Testis (tissue), 2 donors: ENCODE measurements at regions not wholly inside any gene's neighbourhood (a gene's known extent, or its start where the extent isn't known, plus 50 kb on each side); places are given as distances from the start of the nearest gene placed in this dataset.

Source experiments
- DNase-seq: peaks from one replicate; pipeline ENCODE4 v3.0.0-alpha.2; 2019
- H3K27ac ChIP-seq, 2 donors: fragments of 200-600 bp; sonication (generic); one replicate each; pipeline ENCODE4 v1.5.1; 2019
- H3K27me3 ChIP-seq: fragments of 200-600 bp; sonication (generic); one replicate; pipeline ENCODE4 v1.5.1; 2019
- H3K36me3 ChIP-seq: fragments of 200-600 bp; sonication (generic); one replicate; pipeline ENCODE4 v1.5.1; 2017; ENCODE audit warnings: low read depth; ENCODE audit errors: missing control alignments
- H3K4me1 ChIP-seq: fragments of 200-600 bp; sonication (generic); one replicate; pipeline ENCODE4 v1.5.1; 2019
- H3K4me3 ChIP-seq, 2 donors: fragments of 200-600 bp; sonication (generic); one replicate each; pipeline ENCODE4 v1.5.1; 2017 to 2019
- H3K9me3 ChIP-seq: fragments of 200-600 bp; sonication (generic); one replicate; pipeline ENCODE4 v1.5.1; 2017
- POLR2A ChIP-seq: fragments of 450-650 bp; IDR thresholded peaks from one replicate; pipeline ENCODE4 v1.6.1; 2017; ENCODE audit warnings: antibody characterized with exemption, mild to moderate bottlenecking, moderate library complexity
- WGBS, 2 donors: methylation state at CpG; one replicate each; pipeline ENCODE4 v1.1.5; 2018; 5-methylcytosine and 5-hydroxymethylcytosine counted together
- intact Hi-C: fragments of 100-400 bp; cut with DNase I; formaldehyde crosslinking; loops from one replicate; pipeline ENCODE4 v1.15.1; 2023; ENCODE audit warnings: low total_unique reads
- TF ChIP-seq, protein P1 (sequence below), 3 experiments: fragments of 450-650 bp in 2 of 3; fragments of 200-600 bp in 1 of 3; sonication (generic) in 1 of 3; IDR thresholded peaks; one replicate each; pipeline ENCODE4 v1.5.1; 2016 to 2019; ENCODE audit warnings: antibody characterized with exemption in 3 of 3, mild to moderate bottlenecking in 2 of 3, moderate library complexity in 1 of 3

DNA sequence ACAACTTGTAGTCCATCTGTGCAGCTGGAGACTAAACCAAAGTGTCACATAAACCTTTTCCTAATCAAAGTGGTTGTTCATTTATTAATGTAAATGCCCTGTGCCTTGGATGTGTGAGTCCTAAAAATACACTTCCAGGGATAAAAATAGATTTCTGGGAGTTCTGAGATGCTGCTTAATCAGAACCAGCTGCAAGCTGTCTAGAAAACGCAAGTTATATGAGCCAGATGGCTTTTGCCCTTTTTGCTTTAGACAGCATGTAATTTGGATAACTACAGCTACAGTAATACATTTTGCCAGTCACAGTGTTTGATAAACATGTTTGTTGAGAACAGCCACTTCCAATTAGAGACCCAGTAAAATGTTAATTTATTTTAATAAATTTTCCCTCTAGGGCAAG lies 185.1 kb upstream of the PRPS1L1 start:
- intact Hi-C loops, result no loop called here
- H3K36me3 ChIP-seq, result no peaks in the 10 kb centered on the region
- TF ChIP-seq, protein P1, sequence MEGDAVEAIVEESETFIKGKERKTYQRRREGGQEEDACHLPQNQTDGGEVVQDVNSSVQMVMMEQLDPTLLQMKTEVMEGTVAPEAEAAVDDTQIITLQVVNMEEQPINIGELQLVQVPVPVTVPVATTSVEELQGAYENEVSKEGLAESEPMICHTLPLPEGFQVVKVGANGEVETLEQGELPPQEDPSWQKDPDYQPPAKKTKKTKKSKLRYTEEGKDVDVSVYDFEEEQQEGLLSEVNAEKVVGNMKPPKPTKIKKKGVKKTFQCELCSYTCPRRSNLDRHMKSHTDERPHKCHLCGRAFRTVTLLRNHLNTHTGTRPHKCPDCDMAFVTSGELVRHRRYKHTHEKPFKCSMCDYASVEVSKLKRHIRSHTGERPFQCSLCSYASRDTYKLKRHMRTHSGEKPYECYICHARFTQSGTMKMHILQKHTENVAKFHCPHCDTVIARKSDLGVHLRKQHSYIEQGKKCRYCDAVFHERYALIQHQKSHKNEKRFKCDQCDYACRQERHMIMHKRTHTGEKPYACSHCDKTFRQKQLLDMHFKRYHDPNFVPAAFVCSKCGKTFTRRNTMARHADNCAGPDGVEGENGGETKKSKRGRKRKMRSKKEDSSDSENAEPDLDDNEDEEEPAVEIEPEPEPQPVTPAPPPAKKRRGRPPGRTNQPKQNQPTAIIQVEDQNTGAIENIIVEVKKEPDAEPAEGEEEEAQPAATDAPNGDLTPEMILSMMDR (IDR thresholded peaks at IDR 0.05), result no peak
- TF ChIP-seq POLR2A, result no peak
- WGBS, 2 donors, result 31 to 33% methylated on average over 1 of the region's 1 CpG
- H3K4me1 ChIP-seq, result no peaks in the 10 kb centered on the region
- H3K9me3 ChIP-seq, result no peaks in the 10 kb centered on the region
- no peak overlapping the region for H3K4me3 ChIP-seq
- H3K27me3 ChIP-seq, result no peaks in the 10 kb centered on the region
- DNase-seq, result no peak
- H3K27ac ChIP-seq, result no peak overlapping the region

DNA sequence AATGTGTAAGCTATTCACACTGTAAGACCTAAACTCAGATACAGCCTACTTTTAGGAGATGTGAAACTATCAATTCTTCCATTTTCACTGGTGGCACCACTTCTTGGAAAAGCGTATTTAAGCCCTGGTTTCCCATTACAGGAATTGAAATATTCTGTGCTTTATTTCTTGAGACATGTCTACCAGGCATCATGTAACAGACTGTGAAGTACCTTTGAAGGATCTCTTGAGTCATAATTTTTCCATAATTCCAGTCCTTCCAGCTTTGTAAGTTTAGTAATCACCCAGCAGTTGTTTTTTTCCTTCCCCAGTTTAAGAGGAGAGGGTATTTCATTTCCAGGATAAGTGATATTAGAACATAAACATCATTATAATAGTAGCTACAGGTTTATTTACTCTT lies 186.0 kb upstream of the PRPS1L1 start:
- Histone ChIP-seq H3K4me3 (no peak overlapping the region), H3K4me1 (no peaks in the 10 kb centered on the region), H3K27me3 (no peaks in the 10 kb centered on the region), H3K36me3 (no peaks in the 10 kb centered on the region), H3K9me3 (no peaks in the 10 kb centered on the region), H3K27ac (no peak overlapping the region)
- 82 to 84% methylated on average over 1 of the region's 1 CpG for WGBS, 2 donors
- intact Hi-C loops, result no loop called here
- TF ChIP-seq, protein P1 (IDR thresholded peaks at IDR 0.05), result no peak
- no peak for TF ChIP-seq POLR2A
- DNase-seq, result no peak

DNA sequence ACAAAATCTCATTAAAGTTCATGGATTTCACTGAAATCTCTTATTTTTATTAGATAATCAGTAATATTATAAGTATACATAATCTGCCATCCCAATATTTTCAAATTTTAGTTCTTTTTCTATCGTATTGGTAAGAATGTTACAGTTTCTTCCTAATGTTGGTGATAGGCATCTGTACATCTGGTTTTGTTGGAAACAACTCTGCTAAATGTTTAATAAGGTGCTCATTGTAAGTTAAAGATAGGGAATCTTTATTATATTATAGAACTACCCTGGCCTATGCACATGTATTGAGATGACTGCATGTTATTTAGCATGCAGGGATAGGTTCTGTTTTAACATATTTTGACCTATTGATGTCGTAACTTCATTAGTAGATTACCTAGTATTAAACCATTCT lies 188.6 kb upstream of the PRPS1L1 start:
- Histone ChIP-seq H3K27ac (no peak overlapping the region), H3K4me3 (no peak overlapping the region), H3K4me1 (no peaks in the 10 kb centered on the region), H3K27me3 (no peaks in the 10 kb centered on the region), H3K9me3 (no peaks in the 10 kb centered on the region), H3K36me3 (no peaks in the 10 kb centered on the region)
- intact Hi-C loops, result no loop called here
- TF ChIP-seq, protein P1 (IDR thresholded peaks at IDR 0.05), result no peak
- no peak for TF ChIP-seq POLR2A
- 77 to 85% methylated on average over 2 of the region's 2 CpGs for WGBS, 2 donors
- no peak for DNase-seq

DNA sequence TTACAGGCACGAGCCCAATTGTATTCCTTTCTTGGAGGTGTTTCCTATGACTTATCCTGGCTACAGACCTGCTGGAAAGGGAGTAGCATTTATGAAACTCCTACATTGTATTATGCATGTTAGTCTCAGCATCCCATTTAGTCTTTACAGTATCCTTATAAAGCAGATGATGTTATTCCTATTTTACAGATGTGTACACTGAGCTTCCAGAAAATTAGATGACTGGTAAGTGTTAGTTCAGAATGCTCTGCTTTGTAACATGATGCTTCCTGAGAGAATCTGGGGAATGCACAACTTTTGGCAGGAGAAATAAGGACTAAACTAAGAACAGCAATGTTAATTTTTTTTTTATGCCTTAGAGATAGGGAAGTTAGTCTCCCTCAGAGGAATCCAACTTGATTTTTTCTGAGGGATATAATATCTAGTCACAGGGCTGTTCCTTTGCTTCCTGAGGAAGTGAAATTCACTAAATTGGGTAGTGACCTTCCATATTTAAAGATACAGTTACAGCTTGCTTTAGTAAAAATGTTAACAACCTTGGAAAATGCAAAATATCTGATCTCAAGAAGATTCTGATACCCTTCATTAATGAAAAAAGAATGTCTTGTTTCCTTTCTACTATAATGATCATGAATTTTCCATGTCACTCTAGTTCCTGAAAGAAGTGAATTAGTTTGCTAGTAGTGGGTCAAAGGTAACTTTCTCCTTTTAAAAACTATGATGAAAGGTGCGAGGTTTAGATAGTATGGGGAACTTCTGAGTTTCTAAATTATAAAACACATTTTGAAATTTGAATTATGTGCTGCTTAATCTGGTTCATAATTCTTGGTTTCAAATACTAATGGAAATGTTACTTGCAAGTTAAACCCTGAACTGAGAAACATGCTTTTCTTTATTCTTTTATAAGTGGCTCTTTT lies 194.0 kb upstream of the PRPS1L1 start:
- Histone ChIP-seq H3K4me1 (no peaks in the 10 kb centered on the region), H3K27ac (no peak overlapping the region), H3K27me3 (no peaks in the 10 kb centered on the region), H3K9me3 (no peaks in the 10 kb centered on the region), H3K4me3 (no peak overlapping the region), H3K36me3 (no peaks in the 10 kb centered on the region)
- 69 to 73% methylated on average over 2 of the region's 2 CpGs for WGBS, 2 donors
- intact Hi-C loops, result no loop called here
- TF ChIP-seq, protein P1 (IDR thresholded peaks at IDR 0.05), result no peak
- no peak for TF ChIP-seq POLR2A
- DNase-seq, result no peak

DNA sequence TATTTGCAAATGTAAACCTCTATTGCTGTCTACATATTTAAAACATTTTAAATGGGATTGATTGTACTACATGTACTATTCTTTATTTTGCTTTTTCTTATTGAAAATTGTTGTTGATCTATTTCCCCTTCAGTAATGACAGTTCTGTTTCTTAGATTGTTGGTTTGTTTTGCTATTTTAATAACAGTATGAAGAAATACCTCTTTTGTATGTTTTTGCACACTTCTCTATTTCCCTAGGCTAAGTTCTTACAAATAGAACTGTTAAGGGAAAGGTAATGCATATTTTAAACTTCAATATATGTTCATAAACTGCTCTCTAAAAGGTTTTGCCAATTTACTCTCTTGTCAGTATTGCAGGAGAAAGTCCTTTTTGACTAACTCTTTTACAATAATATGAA lies 195.0 kb upstream of the PRPS1L1 start:
- DNase-seq, result no peak
- TF ChIP-seq POLR2A, result no peak
- TF ChIP-seq, protein P1 (IDR thresholded peaks at IDR 0.05), result no peak
- no peaks in the 10 kb centered on the region for H3K9me3 ChIP-seq
- H3K36me3 ChIP-seq, result no peaks in the 10 kb centered on the region
- H3K4me1 ChIP-seq, result no peaks in the 10 kb centered on the region
- no peaks in the 10 kb centered on the region for H3K27me3 ChIP-seq
- no peak overlapping the region for H3K4me3 ChIP-seq
- intact Hi-C loops, result no loop called here
- no peak overlapping the region for H3K27ac ChIP-seq
